ENCODE measurements at regions not wholly inside any gene's neighbourhood (a gene's known extent, or its start where the extent isn't known, plus 50 kb on each side); places are given as distances from the start of the nearest gene placed in this dataset.

DNA sequence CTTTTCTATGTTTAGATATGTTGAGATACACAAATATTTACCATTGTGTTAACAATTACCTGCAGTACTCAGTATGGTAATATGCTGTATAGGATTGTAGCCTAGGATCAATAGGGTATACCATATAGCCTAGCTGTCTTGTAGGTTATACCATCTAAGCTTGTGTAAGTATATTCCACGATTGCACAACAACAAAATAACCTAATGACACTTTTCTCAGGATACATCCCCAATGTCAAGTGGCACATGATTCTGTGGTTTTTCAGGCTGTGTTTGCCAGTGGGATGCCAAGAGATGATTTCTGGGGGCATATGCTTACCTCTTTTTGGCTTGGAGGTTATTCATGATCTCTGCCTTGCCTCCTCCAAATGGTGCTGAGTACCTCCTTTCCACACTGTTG lies 247.2 kb upstream of the CENPE start:
- TF ChIP-seq CTCF (IDR thresholded peaks at IDR 0.05) (no peak), ZFX (IDR thresholded peaks at IDR 0.05; ENCODE audit: borderline replicate concordance) (no peak)

Data from 22Rv1 (cell line).